Kidney (tissue), 13 donors: ENCODE measurements at regions not wholly inside any gene's neighbourhood (a gene's known extent, or its start where the extent isn't known, plus 50 kb on each side); places are given as distances from the start of the nearest gene placed in this dataset.

ENCODE experiments used
- DNase-seq, 5 donors: peaks; one replicate each; pipeline ENCODE4 v3.0.0-alpha.2; 2013 to 2020
- FAIRE-seq: peaks from 2 replicates; lab custom pipeline; 2012; peaks lifted over from hg19 to GRCh38; lab: Jason Lieb, UNC
- H3K27ac ChIP-seq, 2 donors: one replicate each; pipeline ENCODE4 v1.7.0; 2013; ENCODE audit warnings: low read depth in 2 of 2, low read length in 2 of 2, inconsistent platforms in 1 of 2
- H3K27me3 ChIP-seq: one replicate; pipeline ENCODE4 v1.7.1; 2013; ENCODE audit warnings: low read length, inconsistent platforms; ENCODE audit not compliant: control insufficient read depth, insufficient read depth
- H3K36me3 ChIP-seq, 3 donors: one replicate each; pipeline versions ENCODE4 v1.7.0 to v1.7.1; 2013; ENCODE audit warnings: low read length in 3 of 3, control low read depth in 1 of 3, inconsistent platforms in 1 of 3; ENCODE audit not compliant: insufficient read depth in 3 of 3, control insufficient read depth in 2 of 3
- H3K4me1 ChIP-seq, 3 donors: one replicate each; pipeline versions ENCODE4 v1.7.0 to v1.7.1; 2013; ENCODE audit warnings: low read length in 3 of 3, inconsistent platforms in 1 of 3, low read depth in 1 of 3; ENCODE audit not compliant: control insufficient read depth in 2 of 3, insufficient read depth in 2 of 3
- H3K4me3 ChIP-seq, 3 donors: one replicate each; pipeline versions ENCODE4 v1.7.0 to v1.8.1; 2013; ENCODE audit warnings: low read length in 3 of 3, control low read depth in 1 of 3, inconsistent platforms in 1 of 3
- H3K9ac ChIP-seq, 3 donors: one replicate each; pipeline versions ENCODE4 v1.7.0 to v1.7.1; 2013; ENCODE audit warnings: low read length in 3 of 3, control low read depth in 1 of 3, inconsistent platforms in 1 of 3
- H3K9me3 ChIP-seq, 3 donors: one replicate each; pipeline versions ENCODE4 v1.7.0 to v1.7.1; 2013; ENCODE audit warnings: low read length in 3 of 3, control low read depth in 1 of 3, inconsistent platforms in 1 of 3; ENCODE audit not compliant: control insufficient read depth in 2 of 3, insufficient read depth in 1 of 3
- intact Hi-C: fragments of 100-400 bp; cut with DNase I; formaldehyde crosslinking; loops from one replicate; pipeline ENCODE4 v1.11.1; 2022
- TF ChIP-seq, protein P1 (sequence below): IDR thresholded peaks from 3 replicates; pipeline ENCODE4 v1.5.1; 2012; ENCODE audit warnings: mild to moderate bottlenecking, moderate library complexity, borderline replicate concordance; ENCODE audit not compliant: insufficient read depth; ENCODE audit errors: extremely low read depth
- donor health status: control.
- donor health status: control.
- donor health status: control.
- donor health status: control.
- donor health status: control.
- donor health status: DM: yes; HTN: yes; CAD: no.
- donor health status: Normal renal cell carcinoma (clear cell type).

DNA sequence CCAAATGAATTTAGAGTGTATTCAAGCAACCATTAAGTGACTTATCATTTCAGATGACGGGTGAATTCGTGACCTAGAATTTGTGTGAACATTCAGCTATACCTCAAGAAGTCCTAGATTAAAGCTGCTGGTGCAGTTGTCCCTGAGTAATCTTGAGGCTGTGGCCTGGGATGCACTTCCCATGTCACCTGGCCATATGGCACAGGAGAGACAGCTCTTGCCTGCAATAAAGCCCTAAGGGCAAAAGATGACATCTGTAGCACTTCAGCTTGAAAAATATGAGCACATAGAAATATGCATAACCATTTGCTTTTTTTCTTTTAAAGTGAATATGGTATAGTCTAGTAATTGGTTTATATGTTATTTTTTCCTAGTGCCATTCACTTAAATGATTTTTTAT is 125.8 kb downstream of the FHDC1 start:
- no peak for FAIRE-seq
- DNase-seq = no peak
- TF ChIP-seq, protein P1, sequence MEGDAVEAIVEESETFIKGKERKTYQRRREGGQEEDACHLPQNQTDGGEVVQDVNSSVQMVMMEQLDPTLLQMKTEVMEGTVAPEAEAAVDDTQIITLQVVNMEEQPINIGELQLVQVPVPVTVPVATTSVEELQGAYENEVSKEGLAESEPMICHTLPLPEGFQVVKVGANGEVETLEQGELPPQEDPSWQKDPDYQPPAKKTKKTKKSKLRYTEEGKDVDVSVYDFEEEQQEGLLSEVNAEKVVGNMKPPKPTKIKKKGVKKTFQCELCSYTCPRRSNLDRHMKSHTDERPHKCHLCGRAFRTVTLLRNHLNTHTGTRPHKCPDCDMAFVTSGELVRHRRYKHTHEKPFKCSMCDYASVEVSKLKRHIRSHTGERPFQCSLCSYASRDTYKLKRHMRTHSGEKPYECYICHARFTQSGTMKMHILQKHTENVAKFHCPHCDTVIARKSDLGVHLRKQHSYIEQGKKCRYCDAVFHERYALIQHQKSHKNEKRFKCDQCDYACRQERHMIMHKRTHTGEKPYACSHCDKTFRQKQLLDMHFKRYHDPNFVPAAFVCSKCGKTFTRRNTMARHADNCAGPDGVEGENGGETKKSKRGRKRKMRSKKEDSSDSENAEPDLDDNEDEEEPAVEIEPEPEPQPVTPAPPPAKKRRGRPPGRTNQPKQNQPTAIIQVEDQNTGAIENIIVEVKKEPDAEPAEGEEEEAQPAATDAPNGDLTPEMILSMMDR = no peak
- Histone ChIP-seq H3K4me3 (no peak overlapping the region), H3K36me3 (no peaks in the 10 kb centered on the region), H3K9me3 (no peaks in the 10 kb centered on the region), H3K4me1 (peaks cover 0 to 3% (median 0%) of the 10 kb centered on the region in 3 donors), H3K9ac (no peak overlapping the region), H3K27me3 (no peaks in the 10 kb centered on the region), H3K27ac (no peak overlapping the region)
- intact Hi-C loops = no loop called here

DNA sequence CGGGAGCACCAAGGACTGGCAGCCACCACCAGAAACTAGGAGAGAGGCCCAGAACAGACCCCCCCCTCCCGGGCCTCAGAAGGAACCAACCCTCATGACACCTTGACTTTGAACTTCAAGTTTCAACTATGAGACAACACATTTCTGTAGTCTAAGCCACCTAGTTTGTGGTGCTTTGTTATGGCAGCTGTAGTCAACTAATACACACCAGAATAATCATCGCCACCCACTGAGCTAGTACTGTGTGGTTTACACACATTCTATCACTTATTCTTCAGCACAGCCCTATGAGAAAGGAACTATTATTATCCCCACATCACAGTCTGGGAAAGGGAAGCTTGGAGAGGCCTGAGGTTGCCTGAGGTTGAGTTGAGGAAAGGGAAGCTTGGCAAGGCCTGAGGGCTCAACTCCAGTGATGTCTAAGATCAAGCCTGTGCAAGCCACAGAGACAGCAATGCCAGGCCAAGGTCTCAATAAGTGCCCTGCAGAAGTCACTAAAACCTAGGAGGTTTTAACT is 126.6 kb downstream of the FHDC1 start:
- no peaks in the 10 kb centered on the region for H3K36me3 ChIP-seq
- H3K9ac ChIP-seq = no peak overlapping the region
- FAIRE-seq (no peak), DNase-seq (no peak)
- no peak overlapping the region for H3K27ac ChIP-seq
- H3K4me3 ChIP-seq = no peak overlapping the region
- TF ChIP-seq, protein P1 = no peak
- peaks cover 0 to 3% (median 0%) of the 10 kb centered on the region in 3 donors for H3K4me1 ChIP-seq
- H3K27me3 ChIP-seq = no peaks in the 10 kb centered on the region
- intact Hi-C loops = no loop called here
- no peaks in the 10 kb centered on the region for H3K9me3 ChIP-seq

DNA sequence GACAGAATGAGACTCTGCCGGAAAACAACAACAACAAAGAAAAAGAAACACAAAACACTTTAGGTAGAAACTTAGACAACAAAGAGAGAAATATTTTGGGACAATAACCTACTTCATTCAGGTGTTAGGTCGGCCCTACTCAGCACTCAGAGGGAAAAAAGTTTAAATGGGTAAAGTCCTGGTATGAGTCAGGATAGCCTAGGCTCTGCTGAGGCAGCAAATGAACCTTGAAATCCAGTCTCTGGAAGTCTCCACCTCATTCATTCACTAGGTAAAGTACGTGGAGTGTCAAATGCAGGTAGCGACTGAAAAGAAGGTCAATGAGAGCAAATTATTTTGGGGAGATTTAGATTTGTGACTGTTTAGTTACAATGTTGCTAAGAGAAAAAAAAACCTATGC is 127.4 kb downstream of the FHDC1 start:
- Histone ChIP-seq H3K36me3 (no peaks in the 10 kb centered on the region), H3K9me3 (no peaks in the 10 kb centered on the region), H3K27me3 (no peaks in the 10 kb centered on the region), H3K4me3 (no peak overlapping the region), H3K9ac (no peak overlapping the region), H3K4me1 (peaks cover 0 to 3% (median 0%) of the 10 kb centered on the region in 3 donors), H3K27ac (no peak overlapping the region)
- FAIRE-seq (no peak), DNase-seq (no peak)
- TF ChIP-seq, protein P1 = no peak
- intact Hi-C loops = no loop called here

DNA sequence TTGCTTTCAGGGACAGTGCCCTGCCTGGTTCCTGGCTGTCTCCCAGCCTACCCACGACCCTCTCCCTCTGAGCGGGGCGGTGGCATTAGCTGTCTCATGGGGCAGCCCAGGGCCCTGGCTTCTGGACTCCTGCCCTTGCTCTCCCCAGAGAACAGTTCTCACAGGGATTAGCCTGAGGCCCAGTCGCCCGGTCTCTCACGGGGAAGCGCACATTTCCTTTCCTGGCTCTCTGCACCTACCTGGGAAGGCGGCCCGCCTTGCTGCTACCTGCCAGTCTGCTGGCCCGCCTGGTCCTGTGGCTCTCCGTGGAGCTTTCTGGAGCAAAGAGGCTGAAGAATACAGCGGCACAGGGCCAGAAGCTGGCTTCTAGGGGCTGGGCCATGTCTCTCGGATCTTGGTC is 128.4 kb downstream of the FHDC1 start:
- H3K4me1 ChIP-seq = peaks cover 0 to 3% (median 0%) of the 10 kb centered on the region in 3 donors
- FAIRE-seq = no peak
- peak in 2 of 5 donors; percentile 2 to 10 for DNase-seq

More for the DNA sequence above, 128.4 kb downstream of the FHDC1 start:
- intact Hi-C loops = no loop called here
- Histone ChIP-seq H3K4me3 (no peak overlapping the region), H3K9me3 (no peaks in the 10 kb centered on the region), H3K27ac (no peak overlapping the region), H3K36me3 (no peaks in the 10 kb centered on the region), H3K9ac (no peak overlapping the region), H3K27me3 (no peaks in the 10 kb centered on the region)
- TF ChIP-seq, protein P1 = no peak
